Hepatocyte (in vitro differentiated cells): ENCODE measurements at regions not wholly inside any gene's neighbourhood (a gene's known extent, or its start where the extent isn't known, plus 50 kb on each side); places are given as distances from the start of the nearest gene placed in this dataset.

ENCODE experiments used
- DNase-seq: peaks from one replicate; pipeline ENCODE4 v3.0.0-alpha.2; 2016; ENCODE audit warnings: low spot score
- H2AFZ ChIP-seq: fragments of 200-600 bp; sonication (generic); 2 replicates; pipeline ENCODE4 v1.6.0; 2016; ENCODE audit warnings: antibody characterized with exemption, mild to moderate bottlenecking
- H3K27ac ChIP-seq: fragments of 200-600 bp; sonication (generic); 2 replicates; pipeline ENCODE4 v1.5.1; 2016; ENCODE audit warnings: mild to moderate bottlenecking
- H3K27me3 ChIP-seq: fragments of 200-600 bp; sonication (generic); 2 replicates; pipeline ENCODE4 v1.6.1; 2016
- H3K36me3 ChIP-seq: fragments of 200-600 bp; sonication (generic); replicated peaks from 2 replicates; pipeline ENCODE4 v1.5.1; 2016; ENCODE audit warnings: low read depth; ENCODE audit not compliant: insufficient read depth
- H3K4me1 ChIP-seq: fragments of 200-600 bp; sonication (generic); 2 replicates; pipeline ENCODE4 v1.5.1; 2016; ENCODE audit warnings: mild to moderate bottlenecking, moderate library complexity; ENCODE audit not compliant: insufficient read depth
- H3K4me2 ChIP-seq: fragments of 200-600 bp; sonication (generic); 2 replicates; pipeline ENCODE4 v1.6.0; 2016
- H3K4me3 ChIP-seq: fragments of 200-600 bp; sonication (generic); 2 replicates; pipeline ENCODE4 v1.5.1; 2016; ENCODE audit warnings: mild to moderate bottlenecking
- H3K79me2 ChIP-seq: fragments of 200-600 bp; sonication (generic); 2 replicates; pipeline ENCODE4 v1.6.0; 2017; ENCODE audit warnings: mild to moderate bottlenecking
- H3K9me2 ChIP-seq: fragments of 200-600 bp; sonication (generic); replicated peaks from 2 replicates; pipeline ENCODE4 v1.6.0; 2017; ENCODE audit warnings: mild to moderate bottlenecking; ENCODE audit not compliant: insufficient read depth
- H3K9me3 ChIP-seq: fragments of 200-600 bp; sonication (generic); 2 replicates; pipeline ENCODE4 v1.5.1; 2016; ENCODE audit warnings: low read depth, mild to moderate bottlenecking
- H4K20me1 ChIP-seq: fragments of 200-600 bp; sonication (generic); 2 replicates; pipeline ENCODE4 v1.6.0; 2016; ENCODE audit warnings: mild to moderate bottlenecking; ENCODE audit not compliant: insufficient read depth, poor library complexity, severe bottlenecking
- CTCF ChIP-seq: fragments of 200-600 bp; sonication (generic); IDR thresholded peaks from 2 replicates; pipeline ENCODE4 v1.5.1; 2016; ENCODE audit warnings: antibody characterized with exemption, mild to moderate bottlenecking; ENCODE audit not compliant: poor library complexity
- EZH2 ChIP-seq: fragments of 200-600 bp; sonication (generic); IDR thresholded peaks from 2 replicates; pipeline ENCODE4 v1.6.1; 2016; ENCODE audit warnings: antibody characterized with exemption, mild to moderate bottlenecking, borderline replicate concordance
- EZH2phosphoT487 ChIP-seq: fragments of 200-600 bp; sonication (generic); IDR thresholded peaks from one replicate; pipeline ENCODE4 v1.6.1; 2018; ENCODE audit warnings: antibody characterized with exemption, mild to moderate bottlenecking, low read depth, moderate library complexity; ENCODE audit not compliant: unreplicated experiment, severe bottlenecking
- WGBS: methylation state at CpG from one replicate; pipeline ENCODE4 v1.1.6; 2016; ENCODE audit warnings: low lambda C conversion rate; ENCODE audit errors: missing lambda C conversion rate; 5-methylcytosine and 5-hydroxymethylcytosine counted together

DNA sequence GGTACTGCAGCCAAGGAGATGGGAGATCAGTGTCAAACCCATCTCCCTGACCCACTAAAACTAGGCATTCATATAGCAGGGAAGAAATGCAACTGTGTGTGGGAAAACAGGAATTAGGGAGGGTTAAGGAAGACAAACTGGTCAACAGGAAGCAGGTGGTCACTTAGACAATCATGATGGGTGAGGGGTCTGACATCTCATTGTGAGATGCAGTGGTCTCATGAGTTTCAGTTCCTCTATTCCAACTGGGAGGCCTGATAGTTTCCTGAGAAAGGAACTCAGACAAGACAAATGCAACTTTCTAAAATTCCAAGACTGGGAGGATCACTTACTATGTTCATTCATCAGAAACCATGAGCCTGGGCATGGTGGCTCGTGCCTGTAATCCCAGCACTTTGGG, 361.4 kb upstream of the C16orf82 start:
- H3K4me2 ChIP-seq: no peak overlapping the region
- no peaks in the 10 kb centered on the region for H3K9me3 ChIP-seq
- no peak overlapping the region for H3K4me3 ChIP-seq
- 100% methylated on average over 1 of the region's 1 CpG for WGBS
- no peaks in the 10 kb centered on the region for H3K79me2 ChIP-seq
- no peak for DNase-seq
- no peak overlapping the region for H2AFZ ChIP-seq
- no peak overlapping the region for H3K27ac ChIP-seq
- H3K9me2 ChIP-seq: no peaks in the 10 kb centered on the region
- H3K36me3 ChIP-seq: no peaks in the 10 kb centered on the region
- H3K4me1 ChIP-seq: no peaks in the 10 kb centered on the region
- TF ChIP-seq EZH2 (no peak), EZH2phosphoT487 (no peak), CTCF (no peak)
- no peaks in the 10 kb centered on the region for H4K20me1 ChIP-seq
- no peaks in the 10 kb centered on the region for H3K27me3 ChIP-seq

GRCh38 chr16:26708428-26708827, 358.3 kb upstream of the C16orf82 start:
- Histone ChIP-seq H3K9me2 (no peaks in the 10 kb centered on the region), H3K79me2 (no peaks in the 10 kb centered on the region), H3K4me1 (peaks cover 8% of the 10 kb centered on the region), H3K27ac (no peak overlapping the region), H3K4me2 (no peak overlapping the region), H4K20me1 (no peaks in the 10 kb centered on the region), H3K4me3 (no peak overlapping the region), H3K36me3 (no peaks in the 10 kb centered on the region), H2AFZ (no peak overlapping the region), H3K27me3 (no peaks in the 10 kb centered on the region), H3K9me3 (no peaks in the 10 kb centered on the region)
- WGBS: 90% methylated on average over 2 of the region's 2 CpGs
- TF ChIP-seq EZH2 (no peak), EZH2phosphoT487 (no peak), CTCF (no peak)
- no peak for DNase-seq

GRCh38 chr16:26709175-26709574, 357.6 kb upstream of the C16orf82 start:
- Histone ChIP-seq H3K9me3 (no peaks in the 10 kb centered on the region), H3K4me2 (no peak overlapping the region), H2AFZ (no peak overlapping the region), H3K27me3 (no peaks in the 10 kb centered on the region), H4K20me1 (no peaks in the 10 kb centered on the region), H3K27ac (no peak overlapping the region), H3K4me3 (no peak overlapping the region), H3K79me2 (no peaks in the 10 kb centered on the region), H3K36me3 (no peaks in the 10 kb centered on the region), H3K9me2 (no peaks in the 10 kb centered on the region), H3K4me1 (peaks cover 8% of the 10 kb centered on the region)
- TF ChIP-seq EZH2 (no peak), EZH2phosphoT487 (no peak), CTCF (no peak)
- no peak for DNase-seq
- WGBS: 82% methylated on average over 6 of the region's 6 CpGs

- no peak for TF ChIP-seq EZH2phosphoT487
- TF ChIP-seq CTCF: no peak
- no peak for TF ChIP-seq EZH2
- 77% methylated on average over 1 of the region's 2 CpGs for WGBS
- no peaks in the 10 kb centered on the region for H4K20me1 ChIP-seq
- H3K27ac ChIP-seq: no peak overlapping the region
- H3K79me2 ChIP-seq: no peaks in the 10 kb centered on the region
- no peaks in the 10 kb centered on the region for H3K9me2 ChIP-seq
- H3K27me3 ChIP-seq: no peaks in the 10 kb centered on the region
- H3K4me3 ChIP-seq: no peak overlapping the region
- H3K4me1 ChIP-seq: peaks cover 8% of the 10 kb centered on the region
- DNase-seq: no peak
- H3K9me3 ChIP-seq: no peaks in the 10 kb centered on the region
- H3K4me2 ChIP-seq: no peak overlapping the region
- no peak overlapping the region for H2AFZ ChIP-seq
- H3K36me3 ChIP-seq: no peaks in the 10 kb centered on the region
Measured at GRCh38 chr16:26709754-26710153, 357.0 kb upstream of the C16orf82 start.
